SK-N-SH (cell line): ENCODE measurements at regions not wholly inside any gene's neighbourhood (a gene's known extent, or its start where the extent isn't known, plus 50 kb on each side); places are given as distances from the start of the nearest gene placed in this dataset.

Source experiments
- GABPA ChIP-seq: IDR thresholded peaks from 2 replicates; pipeline ENCODE4 v1.4.0; 2012; ENCODE audit warnings: low read depth, mild to moderate bottlenecking
- NFIC ChIP-seq: IDR thresholded peaks from 2 replicates; pipeline ENCODE4 v1.4.0; 2012; ENCODE audit warnings: borderline replicate concordance
- RAD21 ChIP-seq: IDR thresholded peaks from 2 replicates; pipeline ENCODE4 v1.6.1; 2012; ENCODE audit warnings: mild to moderate bottlenecking, low read length
- SIN3A ChIP-seq: IDR thresholded peaks from 2 replicates; pipeline ENCODE4 v1.6.1; 2012; ENCODE audit warnings: low read depth, mild to moderate bottlenecking, low read length, moderate library complexity, borderline replicate concordance
- TEAD4 ChIP-seq: IDR thresholded peaks from 2 replicates; pipeline ENCODE4 v1.4.0; 2012; ENCODE audit warnings: mild to moderate bottlenecking, borderline replicate concordance; ENCODE audit not compliant: insufficient read depth
- TF ChIP-seq, protein P1 (sequence below): fragments of 200-600 bp; sonication (generic); IDR thresholded peaks from 2 replicates; pipeline ENCODE4 v1.6.1; 2017; ENCODE audit warnings: antibody characterized with exemption, mild to moderate bottlenecking, moderate library complexity

DNA sequence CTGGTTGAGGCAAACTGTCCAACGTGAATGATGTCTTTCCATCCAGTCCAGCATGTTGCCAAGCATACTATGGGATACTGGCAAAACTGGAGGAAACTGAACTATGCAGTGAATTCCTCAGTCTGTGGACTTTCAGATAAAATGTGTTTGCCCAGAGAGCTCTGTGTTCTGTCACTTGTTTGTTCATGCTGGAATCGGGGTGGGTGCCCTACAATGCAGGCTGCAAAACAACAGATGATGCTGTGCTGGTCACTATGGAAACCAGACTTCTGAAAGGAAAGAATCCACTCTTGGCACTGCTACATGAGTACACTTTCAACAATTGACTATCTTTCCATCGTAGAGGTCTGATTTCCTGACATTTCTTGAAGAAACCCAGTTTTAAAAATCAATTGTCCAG is 272.5 kb upstream of the ARHGEF26 start:
- TF ChIP-seq GABPA, result no peak
- no peak for TF ChIP-seq SIN3A
- TF ChIP-seq NFIC, result no peak
- no peak for TF ChIP-seq RAD21
- no peak for TF ChIP-seq TEAD4
- TF ChIP-seq, protein P1, sequence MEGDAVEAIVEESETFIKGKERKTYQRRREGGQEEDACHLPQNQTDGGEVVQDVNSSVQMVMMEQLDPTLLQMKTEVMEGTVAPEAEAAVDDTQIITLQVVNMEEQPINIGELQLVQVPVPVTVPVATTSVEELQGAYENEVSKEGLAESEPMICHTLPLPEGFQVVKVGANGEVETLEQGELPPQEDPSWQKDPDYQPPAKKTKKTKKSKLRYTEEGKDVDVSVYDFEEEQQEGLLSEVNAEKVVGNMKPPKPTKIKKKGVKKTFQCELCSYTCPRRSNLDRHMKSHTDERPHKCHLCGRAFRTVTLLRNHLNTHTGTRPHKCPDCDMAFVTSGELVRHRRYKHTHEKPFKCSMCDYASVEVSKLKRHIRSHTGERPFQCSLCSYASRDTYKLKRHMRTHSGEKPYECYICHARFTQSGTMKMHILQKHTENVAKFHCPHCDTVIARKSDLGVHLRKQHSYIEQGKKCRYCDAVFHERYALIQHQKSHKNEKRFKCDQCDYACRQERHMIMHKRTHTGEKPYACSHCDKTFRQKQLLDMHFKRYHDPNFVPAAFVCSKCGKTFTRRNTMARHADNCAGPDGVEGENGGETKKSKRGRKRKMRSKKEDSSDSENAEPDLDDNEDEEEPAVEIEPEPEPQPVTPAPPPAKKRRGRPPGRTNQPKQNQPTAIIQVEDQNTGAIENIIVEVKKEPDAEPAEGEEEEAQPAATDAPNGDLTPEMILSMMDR, result no peak
